ENCODE measurements at regions not wholly inside any gene's neighbourhood (a gene's known extent, or its start where the extent isn't known, plus 50 kb on each side); places are given as distances from the start of the nearest gene placed in this dataset.

DNA sequence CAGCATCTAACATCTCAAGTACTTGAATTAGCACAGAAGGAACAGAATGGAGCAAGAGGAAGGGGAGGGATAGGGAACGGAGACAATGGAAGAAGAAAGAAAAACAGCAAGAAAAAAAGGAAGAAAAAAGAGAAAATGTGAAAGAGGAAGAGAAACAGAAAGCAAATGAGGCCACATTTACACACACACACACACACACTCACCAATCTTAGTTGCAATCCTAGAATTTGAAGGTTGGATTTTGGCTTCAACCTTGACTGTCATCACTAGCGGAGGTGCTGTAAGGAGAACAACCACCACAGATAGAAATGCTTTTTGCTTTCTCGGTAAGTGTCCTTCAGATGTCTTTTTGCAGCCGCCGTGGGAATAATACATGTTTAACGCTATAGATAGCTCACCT lies 327.1 kb upstream of the NWD2 start:
- TF ChIP-seq CTCF (IDR thresholded peaks at IDR 0.05) (no peak), POLR2AphosphoS5 (IDR thresholded peaks at IDR 0.05) (no peak)
